ENCODE measurements at regions not wholly inside any gene's neighbourhood (a gene's known extent, or its start where the extent isn't known, plus 50 kb on each side); places are given as distances from the start of the nearest gene placed in this dataset.

- Histone ChIP-seq H3K27me3 (no peaks in the 10 kb centered on the region), H3K27ac (no peak overlapping the region), H3K4me1 (no peaks in the 10 kb centered on the region), H3K9me3 (peaks cover 0 to 8% (median 0%) of the 10 kb centered on the region in 3 donors), H3K4me3 (no peak overlapping the region), H3K36me3 (no peaks in the 10 kb centered on the region)
- TF ChIP-seq CTCF (IDR thresholded peaks at IDR 0.05) = no peak
- intact Hi-C loops (cut with DNase I; ENCODE audit: low total_unique reads) = no loop called here
- no peak for DNase-seq
Observed at GRCh38 chr11:87384078-87384729, 346.5 kb downstream of the TMEM135 start.

GRCh38 chr11:87374038-87374807, 336.5 kb downstream of the TMEM135 start:
- no peak overlapping the region for H3K27ac ChIP-seq
- DNase-seq = no peak
- H3K36me3 ChIP-seq = no peaks in the 10 kb centered on the region
- TF ChIP-seq CTCF (IDR thresholded peaks at IDR 0.05) = no peak
- peaks cover 0 to 4% (median 0%) of the 10 kb centered on the region in 4 donors for H3K4me1 ChIP-seq
- H3K27me3 ChIP-seq = no peaks in the 10 kb centered on the region
- intact Hi-C loops (cut with DNase I; ENCODE audit: low total_unique reads) = no loop called here
- no peaks in the 10 kb centered on the region for H3K9me3 ChIP-seq
- H3K4me3 ChIP-seq = no peak overlapping the region

Data from tibial artery (tissue), 4 donors.